Pancreas (tissue), 10 donors: ENCODE measurements at regions not wholly inside any gene's neighbourhood (a gene's known extent, or its start where the extent isn't known, plus 50 kb on each side); places are given as distances from the start of the nearest gene placed in this dataset.

Source experiments
- ATAC-seq, 4 donors: fragments of 200-7000 bp; cut with Tn5 transposase; one replicate each; pipeline versions ENCODE4 v1.8.0 to v1.9.1; 2020; ENCODE audit warnings: mild to moderate bottlenecking in 4 of 4, moderate library complexity in 4 of 4
- DNase-seq, 6 donors: peaks; one replicate each; pipeline ENCODE4 v3.0.0-alpha.2; 2020
- FAIRE-seq: peaks from 2 replicates; lab custom pipeline; 2012; peaks lifted over from hg19 to GRCh38; lab: Jason Lieb, UNC
- H3K27ac ChIP-seq, 4 donors: fragments of 200-600 bp; sonication (generic); 1 replicate in 3 of 4; 2 replicates in 1 of 4; pipeline versions ENCODE4 v1.5.0 to v1.8.0; 2020
- H3K27me3 ChIP-seq, 4 donors: fragments of 200-600 bp; one replicate each; pipeline ENCODE4 v1.8.0; 2021
- H3K36me3 ChIP-seq, 3 donors: fragments of 200-600 bp; sonication (generic) in 1 of 3; one replicate each; pipeline versions ENCODE4 v1.5.0 to v1.8.0; 2020 to 2021
- H3K4me1 ChIP-seq, 3 donors: fragments of 200-600 bp; one replicate each; pipeline ENCODE4 v1.8.0; 2021
- H3K4me3 ChIP-seq, 4 donors: fragments of 200-600 bp; sonication (generic) in 2 of 4; one replicate each; pipeline versions ENCODE4 v1.5.0 to v1.8.0; 2020 to 2021
- H3K9me3 ChIP-seq, 4 donors: fragments of 200-600 bp; one replicate each; pipeline ENCODE4 v1.8.0; 2021
- WGBS, 2 donors: extraction: QIAGEN DNeasy Blood & Tissue Kit; methylation state at CpG; one replicate each; pipeline ENCODE4 v1.1.7; 2013; 5-methylcytosine and 5-hydroxymethylcytosine counted together
- intact Hi-C, 3 donors: fragments of 100-400 bp; cut with DNase I; formaldehyde crosslinking; loops; one replicate each; pipeline versions ENCODE4 v1.11.1 to v1.14.2; 2022
- TF ChIP-seq, protein P1 (sequence below), 4 donors: fragments of 200-600 bp; sonication (generic) in 3 of 4; IDR thresholded peaks; one replicate each; pipeline versions ENCODE4 v1.5.0 to v1.8.0; 2021; ENCODE audit warnings: antibody characterized with exemption in 4 of 4
- donor health status: healthy with polysubstance abuse.
- donor health status: DM: no; HTN: no; CAD: no; lungs with moderate emphysema.
- donor health status: DM: no; HTN: no; CAD: no.
- donor health status: control.
- donor health status: control.
- donor health status: Bipolar disorder and iron deficiency.
- donor health status: DM: yes; HTN: yes; CAD: no.
- donor health status: DM: no; HTN: no; CAD: no.
- donor health status: DM: no; HTN: no; CAD: no.
- donor health status: DM: yes; HTN: yes; CAD: no.

DNA sequence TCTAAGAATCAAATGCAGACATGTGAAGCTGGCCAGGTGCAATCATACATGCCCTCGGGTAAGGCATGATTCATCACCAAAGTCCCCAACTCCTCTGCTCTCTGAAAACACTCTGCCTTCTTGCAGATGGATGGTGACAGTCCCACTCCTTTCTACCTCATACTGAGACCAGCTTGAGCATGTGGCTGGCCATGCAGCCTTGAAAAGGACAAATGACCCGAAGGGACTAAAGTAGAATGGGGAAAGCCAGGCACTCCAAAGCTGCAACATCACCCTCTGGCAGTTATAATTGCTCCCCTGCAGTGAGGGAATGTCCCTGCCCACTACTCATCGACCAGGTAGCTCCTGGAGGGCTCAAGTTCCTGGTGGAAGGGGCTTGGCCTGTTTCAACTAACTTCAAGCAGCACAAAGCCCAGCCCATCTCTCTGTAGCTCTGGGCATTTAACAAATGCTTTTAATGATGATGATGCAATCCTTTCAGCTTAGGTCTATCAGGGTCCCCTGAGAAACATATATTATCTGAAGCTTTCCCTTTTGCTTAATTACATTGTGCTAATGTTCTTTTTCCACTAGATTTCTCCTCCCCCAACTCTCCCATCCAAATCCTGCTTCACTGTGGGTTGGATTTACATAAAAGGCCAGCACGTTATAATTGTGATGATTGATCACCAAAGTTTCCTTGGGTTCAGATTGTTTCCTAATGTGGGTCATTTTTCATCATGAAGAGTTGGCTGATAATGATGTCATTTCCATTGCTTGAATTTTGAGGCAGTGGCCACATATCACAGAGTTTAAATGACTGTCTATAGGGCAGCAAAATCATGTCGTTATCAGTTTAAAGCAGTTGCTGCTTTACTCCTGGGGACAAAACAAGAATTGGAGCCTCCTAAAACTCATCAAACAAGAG, 436.5 kb upstream of the SLC30A5 start:
- TF ChIP-seq, protein P1, sequence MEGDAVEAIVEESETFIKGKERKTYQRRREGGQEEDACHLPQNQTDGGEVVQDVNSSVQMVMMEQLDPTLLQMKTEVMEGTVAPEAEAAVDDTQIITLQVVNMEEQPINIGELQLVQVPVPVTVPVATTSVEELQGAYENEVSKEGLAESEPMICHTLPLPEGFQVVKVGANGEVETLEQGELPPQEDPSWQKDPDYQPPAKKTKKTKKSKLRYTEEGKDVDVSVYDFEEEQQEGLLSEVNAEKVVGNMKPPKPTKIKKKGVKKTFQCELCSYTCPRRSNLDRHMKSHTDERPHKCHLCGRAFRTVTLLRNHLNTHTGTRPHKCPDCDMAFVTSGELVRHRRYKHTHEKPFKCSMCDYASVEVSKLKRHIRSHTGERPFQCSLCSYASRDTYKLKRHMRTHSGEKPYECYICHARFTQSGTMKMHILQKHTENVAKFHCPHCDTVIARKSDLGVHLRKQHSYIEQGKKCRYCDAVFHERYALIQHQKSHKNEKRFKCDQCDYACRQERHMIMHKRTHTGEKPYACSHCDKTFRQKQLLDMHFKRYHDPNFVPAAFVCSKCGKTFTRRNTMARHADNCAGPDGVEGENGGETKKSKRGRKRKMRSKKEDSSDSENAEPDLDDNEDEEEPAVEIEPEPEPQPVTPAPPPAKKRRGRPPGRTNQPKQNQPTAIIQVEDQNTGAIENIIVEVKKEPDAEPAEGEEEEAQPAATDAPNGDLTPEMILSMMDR (IDR thresholded peaks at IDR 0.05): no peak
- intact Hi-C loops: no loop called here
- no peaks in the 10 kb centered on the region for H3K9me3 ChIP-seq
- no peak overlapping the region for H3K4me3 ChIP-seq
- WGBS, 2 donors: 13 to 17% methylated on average over 5 of the region's 5 CpGs
- no peaks in the 10 kb centered on the region for H3K36me3 ChIP-seq
- DNase-seq (peak in 2 of 6 donors; percentile 17 to 34), ATAC-seq (peak; percentile 35 to 73 (median 55)), FAIRE-seq (no peak)
- H3K27me3 ChIP-seq: no peaks in the 10 kb centered on the region
- H3K4me1 ChIP-seq: no peaks in the 10 kb centered on the region
- peak overlapping the region in 2 of 4 donors; percentile 3 to 4 for H3K27ac ChIP-seq

DNA sequence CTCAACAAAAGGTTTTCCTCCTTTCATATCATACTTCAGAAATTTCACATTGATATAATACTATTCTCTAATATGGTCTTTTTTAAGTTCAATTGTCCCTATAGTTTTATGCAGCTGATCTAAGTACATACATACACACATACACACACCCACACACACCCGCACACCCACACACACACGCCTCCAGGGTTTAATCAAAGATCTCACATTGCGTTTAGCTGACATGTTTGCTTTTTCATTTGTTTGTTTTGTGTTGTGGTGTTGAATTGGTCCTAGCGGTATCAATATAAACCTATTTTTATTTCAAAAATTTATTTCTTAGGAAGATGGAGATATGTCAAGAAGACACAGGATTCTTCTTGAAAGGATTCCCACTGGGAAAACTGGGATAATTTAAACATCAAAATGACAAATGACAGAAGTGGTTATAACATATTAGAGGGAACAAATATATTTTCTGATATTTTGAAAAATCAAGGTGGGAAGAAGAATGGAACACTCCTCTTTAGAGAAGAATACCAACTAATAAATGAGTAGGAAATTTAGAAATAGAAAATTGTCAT, 434.9 kb upstream of the SLC30A5 start:
- no peaks in the 10 kb centered on the region for H3K4me1 ChIP-seq
- H3K4me3 ChIP-seq: no peak overlapping the region
- no peak for ATAC-seq
- WGBS, 2 donors: 63 to 64% methylated on average over 4 of the region's 4 CpGs
- FAIRE-seq: no peak
- H3K27me3 ChIP-seq: no peaks in the 10 kb centered on the region
- TF ChIP-seq, protein P1 (IDR thresholded peaks at IDR 0.05): no peak
- H3K36me3 ChIP-seq: no peaks in the 10 kb centered on the region
- no peak overlapping the region for H3K27ac ChIP-seq
- no peaks in the 10 kb centered on the region for H3K9me3 ChIP-seq
- intact Hi-C loops: no loop called here
- no peak for DNase-seq

DNA sequence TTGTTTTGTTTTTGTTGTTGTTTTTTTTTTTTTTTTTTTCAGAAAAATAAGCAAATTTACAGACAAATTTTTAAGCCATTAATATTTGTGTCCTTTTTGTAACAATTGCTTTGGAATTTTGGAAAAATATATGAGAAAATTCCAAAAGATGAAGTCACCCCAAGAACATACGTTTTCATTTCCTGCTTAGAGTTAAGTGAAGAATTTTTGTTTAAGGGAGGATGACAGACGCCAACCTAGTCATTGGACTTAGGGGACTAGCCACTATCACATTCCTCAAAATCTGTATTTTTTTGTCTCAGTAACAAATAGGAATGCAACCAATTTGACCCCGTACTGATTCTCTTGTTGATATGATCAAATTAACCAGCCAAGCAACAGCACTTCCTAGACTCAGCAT, 433.9 kb upstream of the SLC30A5 start:
- Histone ChIP-seq H3K9me3 (no peaks in the 10 kb centered on the region), H3K27ac (no peak overlapping the region), H3K27me3 (no peaks in the 10 kb centered on the region), H3K36me3 (no peaks in the 10 kb centered on the region), H3K4me3 (no peak overlapping the region), H3K4me1 (no peaks in the 10 kb centered on the region)
- TF ChIP-seq, protein P1 (IDR thresholded peaks at IDR 0.05): no peak
- intact Hi-C loops: no loop called here
- DNase-seq: no peak
- 79 to 80% methylated on average over 3 of the region's 3 CpGs for WGBS, 2 donors
- no peak for FAIRE-seq
- no peak for ATAC-seq

DNA sequence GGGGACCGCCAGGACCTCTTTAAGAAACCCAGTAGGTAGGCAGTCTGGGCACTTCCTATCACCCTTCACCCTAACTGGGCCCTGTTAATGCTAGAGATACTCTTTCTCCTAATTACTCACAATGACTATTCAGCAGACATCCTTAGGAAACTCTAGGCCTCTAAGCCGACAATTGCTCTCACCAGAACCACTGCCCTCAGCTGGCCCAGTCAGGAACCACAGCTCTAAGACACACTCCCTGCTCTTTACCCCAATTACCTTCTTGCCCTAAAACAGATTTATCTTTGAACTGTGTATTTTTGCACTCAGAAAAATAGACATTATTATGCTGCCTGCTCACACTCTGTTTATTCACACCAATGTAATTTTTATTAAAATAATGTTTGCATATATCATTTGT, 432.6 kb upstream of the SLC30A5 start:
- ATAC-seq (peak in 3 of 4 donors; percentile 36 to 71 (median 42)), DNase-seq (no peak), FAIRE-seq (no peak)
- H3K27me3 ChIP-seq: no peaks in the 10 kb centered on the region
- intact Hi-C loops: no loop called here
- H3K27ac ChIP-seq: no peak overlapping the region
- WGBS, 2 donors: 73 to 75% methylated on average over 2 of the region's 2 CpGs
- no peaks in the 10 kb centered on the region for H3K36me3 ChIP-seq
- no peaks in the 10 kb centered on the region for H3K4me1 ChIP-seq
- TF ChIP-seq, protein P1 (IDR thresholded peaks at IDR 0.05): peak in 1 of 4 donors; percentile 10
- no peak overlapping the region for H3K4me3 ChIP-seq
- H3K9me3 ChIP-seq: no peaks in the 10 kb centered on the region
